NCI-H2081 (cell line): ENCODE measurements at regions not wholly inside any gene's neighbourhood (a gene's known extent, or its start where the extent isn't known, plus 50 kb on each side); places are given as distances from the start of the nearest gene placed in this dataset.

Source experiments
- DNase-seq, 2 experiments: peaks; one replicate each; lab custom pipeline; 2025; lab: John Stamatoyannopoulos, UW

DNA sequence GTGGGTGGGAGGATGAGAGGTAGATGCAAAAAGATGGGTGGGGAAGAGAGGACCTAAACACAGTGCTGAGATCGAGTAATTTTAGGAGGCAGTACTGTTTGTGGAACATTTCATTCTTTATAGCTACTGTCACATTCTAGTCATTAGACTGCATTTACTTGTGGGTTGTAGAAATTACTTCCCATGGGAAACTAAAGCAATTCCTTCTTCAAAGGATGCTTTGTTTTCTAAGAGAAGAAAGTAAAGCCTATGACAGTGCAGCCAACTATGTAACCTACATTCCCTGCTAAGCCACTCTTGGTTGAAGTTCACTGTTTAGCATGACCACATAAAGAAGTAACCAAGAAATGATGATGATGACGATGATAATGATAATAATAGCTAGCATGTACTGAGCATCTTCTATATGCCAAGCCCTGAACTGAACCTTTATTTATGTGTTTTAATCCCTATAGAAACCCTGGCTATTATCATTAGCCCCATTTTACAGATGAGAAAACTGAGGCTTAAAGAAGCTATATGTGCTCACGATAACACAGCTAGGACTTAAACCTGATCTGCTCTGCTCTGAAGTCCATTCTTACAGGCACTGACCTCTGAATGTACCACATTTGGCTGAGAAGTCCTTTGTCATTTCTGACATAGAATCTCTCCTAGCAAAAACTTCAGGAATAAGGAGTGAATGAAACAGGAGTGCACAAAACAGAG lies 114.5 kb upstream of the KIT start:
- DNase-seq, result no peak

GRCh38 chr4:54545663-54546424 lies 111.9 kb upstream of the KIT start:
- DNase-seq, result no peak

DNA sequence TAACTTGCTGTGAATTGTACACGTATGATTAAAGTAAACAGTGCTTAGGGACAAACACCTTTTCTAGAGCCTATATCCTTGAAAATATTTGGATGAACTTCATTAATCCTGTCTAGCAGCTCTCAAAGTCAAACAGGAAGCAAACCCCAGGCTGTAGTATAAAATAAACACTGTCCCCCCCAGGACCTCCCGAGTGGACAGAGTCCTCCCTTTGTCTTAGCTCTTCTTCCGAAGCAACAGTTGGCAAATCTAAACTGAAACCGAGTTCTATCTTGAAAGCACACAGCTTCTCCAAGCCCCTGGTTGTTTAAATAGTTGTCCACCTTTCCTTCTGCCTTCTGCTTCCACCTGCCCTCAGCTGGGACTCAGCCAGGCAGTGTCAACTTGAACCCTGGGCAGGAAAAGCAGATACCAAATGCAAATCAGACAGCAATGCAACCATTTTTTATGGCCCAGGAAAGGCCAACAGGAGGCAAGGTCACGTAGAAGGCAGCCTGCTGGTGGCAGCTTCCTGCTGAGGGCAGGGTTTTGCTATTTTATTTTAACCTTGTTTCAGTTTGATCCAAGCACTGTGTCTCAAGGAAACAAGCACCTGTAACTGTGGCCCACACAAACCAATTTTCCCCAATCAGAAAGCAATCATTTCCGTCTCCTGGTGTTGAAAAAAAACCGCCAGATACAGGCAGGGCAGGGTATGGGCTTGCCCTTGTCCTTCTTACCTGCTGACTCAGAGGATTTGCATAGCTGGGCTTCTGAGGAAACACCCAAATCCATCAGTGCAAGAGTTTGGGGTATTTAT lies 110.3 kb upstream of the KIT start:
- DNase-seq, result peak in 1 of 2 experiments; percentile 16

GRCh38 chr4:54548098-54548620 lies 109.6 kb upstream of the KIT start:
- no peak for DNase-seq

GRCh38 chr4:54548831-54549460 lies 108.8 kb upstream of the KIT start:
- DNase-seq, result no peak

DNA sequence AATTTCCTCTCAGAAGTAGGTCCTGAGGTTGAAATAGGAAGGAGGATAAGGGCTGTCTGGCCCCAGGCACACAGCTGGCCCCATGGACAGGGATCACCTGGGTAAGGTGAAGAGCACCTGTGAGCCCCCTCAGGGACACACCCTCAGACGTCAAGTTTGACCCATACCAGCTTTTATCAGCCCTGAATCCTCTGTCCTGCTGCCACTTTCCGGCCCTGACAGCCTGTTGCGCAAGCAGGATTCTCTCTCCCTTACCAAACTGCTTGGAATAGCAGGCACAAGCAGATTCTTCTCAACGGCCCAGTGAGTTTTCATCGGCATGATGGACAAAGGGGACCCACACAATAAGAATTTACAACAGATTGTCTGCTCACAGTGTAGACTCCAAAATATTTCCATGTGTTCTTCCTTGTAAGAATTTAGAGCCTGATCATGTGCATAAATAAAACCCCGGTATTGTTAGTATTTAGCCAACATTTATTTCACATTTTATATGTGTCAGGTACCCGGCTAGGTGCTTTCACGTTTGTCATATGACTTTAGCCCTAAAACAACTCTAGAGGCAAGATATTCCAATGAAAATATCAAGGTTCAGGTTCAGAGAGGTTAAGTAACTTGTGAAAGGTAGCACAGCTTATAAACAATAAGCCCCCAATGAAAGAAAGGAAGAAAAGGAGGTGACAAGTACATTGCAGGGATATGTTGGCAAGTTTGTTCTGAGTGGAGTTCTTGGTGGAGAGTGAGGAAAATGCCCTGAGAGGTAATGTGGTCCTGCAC lies 107.2 kb upstream of the KIT start:
- DNase-seq, result no peak

- DNase-seq, result no peak
These were observed 104.8 kb upstream of the KIT start for GRCh38 chr4:54553001-54553400.

- DNase-seq, result no peak
These were observed 103.3 kb upstream of the KIT start for GRCh38 chr4:54554339-54554990.

- DNase-seq, result no peak
These were observed 101.7 kb upstream of the KIT start for GRCh38 chr4:54556051-54556450.

GRCh38 chr4:54556587-54556986 lies 101.2 kb upstream of the KIT start:
- no peak for DNase-seq

- DNase-seq, result no peak
These were observed 98.7 kb upstream of the KIT start for GRCh38 chr4:54558889-54559677.

- DNase-seq, result no peak
These were observed 97.2 kb upstream of the KIT start for GRCh38 chr4:54560513-54560912.

- DNase-seq, result no peak
These were observed 95.8 kb upstream of the KIT start for GRCh38 chr4:54561940-54562339.

DNA sequence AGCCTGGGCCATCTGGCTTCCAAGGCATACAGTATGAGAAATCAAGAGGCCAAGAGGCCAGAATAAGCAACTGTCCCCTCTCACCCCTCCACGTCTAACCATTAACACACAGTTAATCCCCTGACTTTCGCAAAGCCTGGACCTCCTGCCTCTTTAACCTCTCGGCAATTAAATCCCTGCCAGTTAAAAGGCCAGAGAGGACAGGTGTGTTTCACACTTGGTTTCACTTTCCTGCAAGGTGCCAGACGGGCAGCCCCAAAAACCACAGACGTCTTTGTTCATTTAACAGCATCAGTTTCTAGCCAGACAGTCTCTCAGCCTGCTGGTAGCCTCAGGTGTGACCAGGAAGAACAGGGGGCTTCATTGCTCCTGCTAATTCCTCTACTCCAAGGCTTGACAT lies 91.1 kb upstream of the KIT start:
- DNase-seq, result no peak

DNA sequence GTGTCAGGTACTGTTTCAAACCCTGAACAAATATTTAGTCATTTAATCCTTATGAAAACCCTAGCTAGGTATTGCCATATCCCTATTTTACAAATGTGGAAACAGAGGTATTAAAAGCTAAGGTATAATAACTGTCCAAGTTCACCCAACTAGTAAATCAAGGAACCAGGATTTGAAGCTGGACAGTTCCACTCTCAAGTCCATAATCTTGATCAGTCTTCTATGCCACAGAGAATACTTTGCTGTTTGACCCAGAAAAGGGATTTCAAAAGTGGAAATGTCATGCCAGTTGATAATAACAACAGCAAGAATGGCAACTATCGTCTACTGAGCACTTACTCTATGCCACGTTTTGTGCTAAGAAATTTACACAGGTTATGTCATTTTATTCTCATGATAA lies 90.4 kb upstream of the KIT start:
- no peak for DNase-seq

DNA sequence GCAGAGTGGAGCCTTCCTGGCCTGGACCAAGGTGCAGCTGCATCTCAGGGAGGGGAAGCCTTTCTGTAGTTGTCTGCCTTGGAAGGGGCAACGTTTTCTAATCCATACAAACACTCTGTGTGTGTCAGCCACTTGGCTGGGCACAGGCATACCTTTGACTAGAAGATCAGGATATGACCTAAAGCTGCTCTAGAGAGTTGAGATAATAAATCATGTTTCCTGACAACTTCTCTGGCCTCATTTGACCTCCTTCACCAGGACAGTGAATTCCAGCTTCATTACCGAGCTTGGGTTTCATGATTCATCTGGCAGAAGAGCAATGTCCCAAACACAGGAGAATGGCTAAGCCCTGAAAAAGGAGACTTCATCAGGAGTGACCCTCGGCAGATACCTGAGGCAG lies 89.6 kb upstream of the KIT start:
- no peak for DNase-seq

GRCh38 chr4:54570822-54571221 lies 86.9 kb upstream of the KIT start:
- DNase-seq, result no peak

GRCh38 chr4:54571293-54572151 lies 86.2 kb upstream of the KIT start:
- no peak for DNase-seq

DNA sequence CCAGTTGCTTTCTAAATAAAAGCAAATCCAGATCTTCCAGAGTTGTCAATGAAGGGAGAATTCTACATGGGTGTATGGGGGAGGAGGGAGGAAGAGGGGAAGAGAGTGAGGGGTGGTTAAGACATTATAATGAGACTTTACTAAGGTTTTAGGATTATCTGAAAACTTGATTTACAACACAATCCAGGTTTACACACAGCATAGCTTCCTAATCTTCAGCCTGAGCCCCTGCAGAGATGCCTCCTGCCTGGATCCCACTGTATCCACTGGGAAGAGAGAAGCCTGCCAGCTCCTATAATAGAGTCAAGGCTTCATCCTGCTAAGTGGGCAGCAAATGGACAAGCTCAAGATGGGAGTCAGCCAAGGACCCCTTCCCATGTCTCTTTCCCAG lies 85.6 kb upstream of the KIT start:
- no peak for DNase-seq
